IMR-90 (cell line): ENCODE measurements at regions not wholly inside any gene's neighbourhood (a gene's known extent, or its start where the extent isn't known, plus 50 kb on each side); places are given as distances from the start of the nearest gene placed in this dataset.

Experiments
- ATAC-seq: fragments of 200-7000 bp; cut with Tn5 transposase; 2 replicates; pipeline ENCODE4 v1.9.1; 2020; ENCODE audit warnings: low read depth, mild to moderate bottlenecking, moderate library complexity
- BruUV-seq: library from RNA; stranded (reverse); fragments of 400-500 nt; replicated peaks from 2 replicates; lab custom pipeline; 2021; lab: Mats Ljungman, UMichigan
- CTCF ChIA-PET: fragments of 300-600 bp; formaldehyde crosslinking; extraction: SDS; loops from one replicate; lab custom pipeline; 2021; ENCODE audit warnings: antibody characterized with exemption; lab: Yijun Ruan, JAX
- POLR2A ChIA-PET: fragments of 300-600 bp; sonication (Branson Sonifier 250); formaldehyde crosslinking; loops from one replicate; lab custom pipeline; 2022; ENCODE audit warnings: antibody characterized with exemption; ENCODE audit not compliant: unreplicated experiment; lab: Charles Lee
- DNase-seq: peaks from one replicate; pipeline ENCODE4 v3.0.0; 2013
- H2AFZ ChIP-seq: replicated peaks from 2 replicates; pipeline ENCODE3; 2013; ENCODE audit warnings: low read length, mild to moderate bottlenecking; ENCODE audit not compliant: poor library complexity
- H2AK5ac ChIP-seq: 2 replicates; pipeline ENCODE4 v1.6.1; 2013; ENCODE audit warnings: low read depth, low read length, inconsistent platforms
- H2AK9ac ChIP-seq: replicated peaks from 2 replicates; pipeline ENCODE3; 2013; ENCODE audit warnings: mild to moderate bottlenecking, low read depth, low read length, moderate library complexity; ENCODE audit not compliant: poor library complexity
- H2BK120ac ChIP-seq: 2 replicates; pipeline ENCODE4 v1.6.1; 2013; ENCODE audit warnings: low read depth, low read length, inconsistent platforms
- H2BK15ac ChIP-seq: 3 replicates; pipeline ENCODE4 v1.6.1; 2013; ENCODE audit warnings: low read depth, low read length, inconsistent platforms
- H2BK20ac ChIP-seq: 2 replicates; pipeline ENCODE4 v1.6.1; 2013; ENCODE audit warnings: low read depth, mild to moderate bottlenecking, inconsistent platforms, low read length, moderate library complexity
- H2BK5ac ChIP-seq: 2 replicates; pipeline ENCODE4 v1.6.1; 2013; ENCODE audit warnings: mild to moderate bottlenecking, low read depth, low read length, inconsistent platforms; ENCODE audit not compliant: poor library complexity, severe bottlenecking
- H3K14ac ChIP-seq: replicated peaks from 2 replicates; pipeline ENCODE4 v1.6.1; 2013; ENCODE audit warnings: low read depth, low read length, inconsistent platforms
- H3K18ac ChIP-seq: 2 replicates; pipeline ENCODE4 v1.6.1; 2013; ENCODE audit warnings: low read depth, low read length, control low read depth
- H3K23ac ChIP-seq: 2 replicates; pipeline ENCODE4 v1.6.1; 2013; ENCODE audit warnings: low read depth, low read length, inconsistent platforms
- H3K27ac ChIP-seq: 2 replicates; pipeline ENCODE4 v1.5.1; 2013; ENCODE audit warnings: mild to moderate bottlenecking, control low read depth, low read length; ENCODE audit not compliant: insufficient read depth
- H3K27me3 ChIP-seq: 2 replicates; pipeline ENCODE4 v1.6.1; 2013; ENCODE audit warnings: low read length; ENCODE audit not compliant: control insufficient read depth, insufficient read depth
- H3K36me3 ChIP-seq: 2 replicates; pipeline ENCODE4 v1.6.1; 2013; ENCODE audit warnings: low read length, mixed read lengths; ENCODE audit not compliant: control insufficient read depth, insufficient read depth
- H3K4ac ChIP-seq: 2 replicates; pipeline ENCODE4 v1.6.1; 2013; ENCODE audit warnings: low read depth, low read length, inconsistent platforms
- H3K4me1 ChIP-seq: 2 replicates; pipeline ENCODE4 v1.6.1; 2013; ENCODE audit warnings: low read length, mixed read lengths; ENCODE audit not compliant: control insufficient read depth, insufficient read depth
- H3K4me2 ChIP-seq: 2 replicates; pipeline ENCODE4 v1.6.1; 2013; ENCODE audit warnings: low read depth, mild to moderate bottlenecking, control low read depth, low read length, moderate library complexity
- H3K4me3 ChIP-seq: 2 replicates; pipeline ENCODE4 v1.5.1; 2013; ENCODE audit warnings: low read depth, mild to moderate bottlenecking, control low read depth, low read length, moderate library complexity; ENCODE audit not compliant: insufficient read depth
- H3K56ac ChIP-seq: 2 replicates; pipeline ENCODE4 v1.6.1; 2013; ENCODE audit warnings: low read length, inconsistent platforms; ENCODE audit not compliant: insufficient read depth; ENCODE audit errors: extremely low read depth
- H3K79me1 ChIP-seq, 2 experiments: 2 replicates each; pipeline ENCODE4 v1.6.1; 2013; ENCODE audit warnings: low read length in 2 of 2, inconsistent platforms in 1 of 2, low read depth in 1 of 2
- H3K9ac ChIP-seq: 2 replicates; pipeline ENCODE4 v1.6.1; 2013; ENCODE audit warnings: low read depth, low read length, control low read depth
- H3K9me1 ChIP-seq: 2 replicates; pipeline ENCODE4 v1.6.1; 2013; ENCODE audit warnings: low read length, inconsistent platforms; ENCODE audit not compliant: insufficient read depth
- H3K9me3 ChIP-seq: 2 replicates; pipeline ENCODE4 v1.6.1; 2013; ENCODE audit warnings: low read length; ENCODE audit not compliant: control insufficient read depth, insufficient read depth
- H4K20me1 ChIP-seq: 2 replicates; pipeline ENCODE4 v1.6.1; 2013; ENCODE audit warnings: low read length, inconsistent platforms; ENCODE audit not compliant: insufficient read depth
- H4K5ac ChIP-seq: 2 replicates; pipeline ENCODE4 v1.6.1; 2013; ENCODE audit warnings: mild to moderate bottlenecking, low read depth, low read length, control low read depth
- H4K8ac ChIP-seq, 2 experiments: 2 replicates each; pipeline ENCODE4 v1.6.1; 2013; ENCODE audit warnings: low read depth in 2 of 2, low read length in 2 of 2, control low read depth in 1 of 2, inconsistent platforms in 1 of 2
- H4K91ac ChIP-seq: 2 replicates; pipeline ENCODE4 v1.6.1; 2013; ENCODE audit warnings: low read depth, low read length, inconsistent platforms; ENCODE audit not compliant: insufficient read depth
- RFX5 ChIP-seq: IDR thresholded peaks from 2 replicates; pipeline ENCODE4 v1.8.0; 2012; ENCODE audit warnings: low read depth, mild to moderate bottlenecking, low read length, moderate library complexity
- WGBS, 2 experiments: methylation state at CpG; one replicate each; pipeline versions ENCODE4 v1.1.5 to v1.1.7; 2013; ENCODE audit warnings: missing lambda C conversion rate in 2 of 2; ENCODE audit not compliant: insufficient read length in 1 of 2; ENCODE audit errors: extremely low coverage in 2 of 2; 5-methylcytosine and 5-hydroxymethylcytosine counted together
- dilution Hi-C: fragments of 300-500 bp; cut with HindIII; formaldehyde crosslinking; loops from one replicate; pipeline ENCODE4 v1.14.3; 2018; ENCODE audit warnings: low sequenced_read_pairs; ENCODE audit not compliant: unreplicated experiment
- in situ Hi-C: fragments of 300-500 bp; cut with MboI; formaldehyde crosslinking; loops from 3 replicates; pipeline ENCODE4 v1.14.3; 2019; ENCODE audit warnings: low sequenced_read_pairs, inconsistent platforms, mixed read lengths
- intact Hi-C: fragments of 100-400 bp; cut with micrococcal nuclease; formaldehyde crosslinking; loops from 2 replicates; pipeline ENCODE4 v1.10.0; 2022
- TF ChIP-seq, protein P1 (sequence below): fragments of 150-350 bp; IDR thresholded peaks from 2 replicates; pipeline ENCODE4 v1.6.1; 2017; ENCODE audit warnings: mild to moderate bottlenecking, antibody characterized with exemption, low read length, low read depth
- TF ChIP-seq, protein P2 (sequence below): fragments of 150-350 bp; IDR thresholded peaks from 2 replicates; pipeline ENCODE4 v1.6.1; 2016; ENCODE audit warnings: low read depth, mild to moderate bottlenecking, low read length, moderate library complexity, borderline replicate concordance

DNA sequence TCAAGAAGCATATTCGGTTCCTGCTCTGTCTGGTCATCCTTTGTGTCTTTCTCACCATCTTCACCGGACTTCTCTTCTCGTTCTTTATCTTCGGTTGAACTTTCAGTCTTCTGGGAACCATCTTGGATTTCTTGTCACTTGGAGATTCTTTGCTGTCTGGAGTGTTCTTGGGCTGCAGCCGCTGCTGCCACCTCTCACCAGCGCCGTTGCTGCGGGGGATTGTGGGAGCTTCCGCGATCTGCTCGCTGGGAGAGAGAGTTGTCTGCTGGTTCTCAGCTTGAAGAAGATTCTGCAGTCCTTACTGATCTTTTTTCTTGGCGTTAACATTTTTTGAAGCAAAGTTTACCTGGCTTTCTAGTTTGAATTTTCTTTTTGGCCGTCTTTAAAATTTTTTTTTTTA is 1165.2 kb upstream of the PRMT6 start:
- Histone ChIP-seq H3K23ac (no peak overlapping the region), H2AFZ (no peak overlapping the region), H3K36me3 (no peaks in the 10 kb centered on the region), H4K5ac (no peak overlapping the region), H3K14ac (no peak overlapping the region), H2BK15ac (no peak overlapping the region), H2AK9ac (no peak overlapping the region), H3K4me2 (no peak overlapping the region), H4K20me1 (no peaks in the 10 kb centered on the region), H3K4me1 (no peaks in the 10 kb centered on the region), H3K4ac (no peak overlapping the region), H2BK5ac (no peak overlapping the region), H4K91ac (no peak overlapping the region), H3K9me1 (no peaks in the 10 kb centered on the region), H3K27me3 (no peaks in the 10 kb centered on the region), H3K18ac (no peak overlapping the region), H2BK120ac (no peak overlapping the region), H3K56ac (no peak overlapping the region), H3K4me3 (no peak overlapping the region), H3K79me1 (no peaks in the 10 kb centered on the region), H3K9ac (no peak overlapping the region), H2BK20ac (no peak overlapping the region), H3K9me3 (peaks cover 7% of the 10 kb centered on the region; the same call in 1 of the 2 replicates), H3K27ac (no peak overlapping the region), H4K8ac (no peak overlapping the region), H2AK5ac (no peak overlapping the region)
- ChIA-PET CTCF (no interaction called here), POLR2A (no interaction called here)
- ATAC-seq (no peak), DNase-seq (no peak)
- WGBS, 2 experiments = no CpG with 5 or more reads among the region's 13 CpGs
- dilution Hi-C loops (no loop called here), in situ Hi-C loops (no loop called here), intact Hi-C loops (no loop called here)
- no TSS peak for BruUV-seq
- TF ChIP-seq RFX5 = no peak
- TF ChIP-seq, protein P1, sequence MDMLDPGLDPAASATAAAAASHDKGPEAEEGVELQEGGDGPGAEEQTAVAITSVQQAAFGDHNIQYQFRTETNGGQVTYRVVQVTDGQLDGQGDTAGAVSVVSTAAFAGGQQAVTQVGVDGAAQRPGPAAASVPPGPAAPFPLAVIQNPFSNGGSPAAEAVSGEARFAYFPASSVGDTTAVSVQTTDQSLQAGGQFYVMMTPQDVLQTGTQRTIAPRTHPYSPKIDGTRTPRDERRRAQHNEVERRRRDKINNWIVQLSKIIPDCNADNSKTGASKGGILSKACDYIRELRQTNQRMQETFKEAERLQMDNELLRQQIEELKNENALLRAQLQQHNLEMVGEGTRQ = no peak
- TF ChIP-seq, protein P2, sequence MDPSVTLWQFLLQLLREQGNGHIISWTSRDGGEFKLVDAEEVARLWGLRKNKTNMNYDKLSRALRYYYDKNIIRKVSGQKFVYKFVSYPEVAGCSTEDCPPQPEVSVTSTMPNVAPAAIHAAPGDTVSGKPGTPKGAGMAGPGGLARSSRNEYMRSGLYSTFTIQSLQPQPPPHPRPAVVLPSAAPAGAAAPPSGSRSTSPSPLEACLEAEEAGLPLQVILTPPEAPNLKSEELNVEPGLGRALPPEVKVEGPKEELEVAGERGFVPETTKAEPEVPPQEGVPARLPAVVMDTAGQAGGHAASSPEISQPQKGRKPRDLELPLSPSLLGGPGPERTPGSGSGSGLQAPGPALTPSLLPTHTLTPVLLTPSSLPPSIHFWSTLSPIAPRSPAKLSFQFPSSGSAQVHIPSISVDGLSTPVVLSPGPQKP = no peak
